ENCODE measurements at regions not wholly inside any gene's neighbourhood (a gene's known extent, or its start where the extent isn't known, plus 50 kb on each side); places are given as distances from the start of the nearest gene placed in this dataset.

DNA sequence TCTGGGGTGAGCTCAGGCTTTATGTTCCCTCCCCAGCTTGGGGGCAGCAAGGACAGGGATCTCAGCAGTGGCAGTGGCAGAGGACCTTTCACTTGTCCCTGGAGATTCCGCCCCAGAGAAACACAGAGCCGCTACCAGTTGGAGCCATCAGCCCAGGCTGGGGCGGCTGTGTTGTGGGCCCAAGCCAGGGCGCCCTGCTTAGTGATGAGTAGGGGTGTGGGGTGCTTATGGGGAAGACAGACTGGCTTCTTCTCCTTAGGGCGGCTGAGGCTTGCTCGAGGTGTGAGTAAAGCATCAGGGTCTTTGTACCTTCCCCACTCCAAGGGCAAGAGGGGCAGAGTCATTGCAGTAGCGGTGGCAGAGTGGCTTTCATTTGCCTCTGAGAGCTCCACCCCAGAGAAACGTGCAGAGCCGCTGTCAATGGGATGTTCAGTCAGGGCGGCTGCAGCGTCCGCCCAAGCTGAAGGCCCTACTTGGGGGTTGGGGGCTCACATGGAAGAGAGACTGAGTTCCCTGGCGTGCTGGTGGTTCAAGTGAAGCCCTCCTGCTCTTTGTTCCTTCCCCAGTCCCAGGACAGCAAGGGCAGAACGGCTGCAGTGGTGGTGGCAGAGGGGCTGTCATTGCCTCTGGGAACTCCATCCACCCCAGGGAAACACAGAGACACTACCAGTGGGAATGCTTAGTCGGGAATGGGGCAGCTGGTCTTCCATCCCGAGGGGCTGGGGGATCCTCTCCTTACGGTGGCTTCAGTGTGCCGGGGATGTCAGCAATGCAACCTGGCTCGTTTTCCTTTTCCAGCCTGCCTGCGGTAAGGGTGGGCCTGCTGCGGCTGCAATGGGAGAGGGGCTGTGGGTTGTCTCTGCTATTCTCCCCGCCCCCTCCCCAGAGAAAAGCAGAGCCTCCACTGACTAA, 2142.5 kb upstream of the TENM3 start:
- TF ChIP-seq POLR2A (IDR thresholded peaks at IDR 0.05; ENCODE audit: low read length) (no peak), GATA1 (IDR thresholded peaks at IDR 0.05; ENCODE audit: low read depth, low read length) (no peak)

Data from erythroblast (primary cell).